ENCODE measurements at regions not wholly inside any gene's neighbourhood (a gene's known extent, or its start where the extent isn't known, plus 50 kb on each side); places are given as distances from the start of the nearest gene placed in this dataset.

GRCh38 chr2:226618544-226618874, 181.1 kb downstream of the IRS1 start:
- Histone ChIP-seq H3K36me3 (ENCODE audit: control insufficient read depth in 4 of 4, insufficient read depth in 3 of 4, low read depth in 1 of 4, low read length in 3 of 4) (no peaks in the 10 kb centered on the region), H3K27me3 (ENCODE audit: control insufficient read depth in 4 of 4, insufficient read depth in 4 of 4, low read length in 3 of 4) (no peaks in the 10 kb centered on the region), H3K27ac (ENCODE audit: low read depth in 1 of 2, low read length in 2 of 2) (no peak overlapping the region), H3K9ac (ENCODE audit: low read depth in 1 of 2, low read length in 2 of 2) (no peak overlapping the region), H3K4me1 (ENCODE audit: control insufficient read depth in 4 of 4, insufficient read depth in 4 of 4, low read length in 3 of 4) (peaks cover 0 to 22% (median 12%) of the 10 kb centered on the region in 4 donors), H3K9me3 (ENCODE audit: control insufficient read depth in 4 of 4, low read length in 3 of 4) (peaks cover 0 to 2% (median 0%) of the 10 kb centered on the region in 4 donors), H3K4me3 (ENCODE audit: low read depth in 1 of 3, low read length in 3 of 3) (no peak overlapping the region)
- TF ChIP-seq NR2F2 (IDR thresholded peaks at IDR 0.05) (no peak), CTCF (IDR thresholded peaks at IDR 0.05; ENCODE audit: low read depth, low read length, missing input control) (no peak), ZBTB33 (IDR thresholded peaks at IDR 0.05) (no peak), YY1 (IDR thresholded peaks at IDR 0.05) (no peak), ATF3 (IDR thresholded peaks at IDR 0.05) (no peak), RXRA (IDR thresholded peaks at IDR 0.05) (no peak), GABPA (IDR thresholded peaks at IDR 0.05 in 1 of 2, conservative IDR thresholded peaks at IDR 0.05 in 1 of 2) (no peak)
- no peak for DNase-seq (ENCODE audit: low spot score)
- WGBS = 48% methylated on average over 6 of the region's 6 CpGs

GRCh38 chr2:226615891-226616290, 183.7 kb downstream of the IRS1 start:
- TF ChIP-seq ZBTB33 (IDR thresholded peaks at IDR 0.05) = no peak
- TF ChIP-seq TAF1 (conservative IDR thresholded peaks at IDR 0.05) = no peak
- TF ChIP-seq RAD21 (IDR thresholded peaks at IDR 0.05) = no peak
- TF ChIP-seq MAX (IDR thresholded peaks at IDR 0.05) = no peak
- no peak for TF ChIP-seq REST (IDR thresholded peaks at IDR 0.05)
- TF ChIP-seq HNF4A (conservative IDR thresholded peaks at IDR 0.05) = no peak
- TF ChIP-seq FOXA1 (IDR thresholded peaks at IDR 0.05) = no peak
- TF ChIP-seq YY1 (IDR thresholded peaks at IDR 0.05) = no peak
- no peak for TF ChIP-seq JUND (IDR thresholded peaks at IDR 0.05)
- no peak for TF ChIP-seq GABPA (IDR thresholded peaks at IDR 0.05 in 1 of 2, conservative IDR thresholded peaks at IDR 0.05 in 1 of 2)
- TF ChIP-seq SP1 (IDR thresholded peaks at IDR 0.05) = no peak
- TF ChIP-seq EGR1 (IDR thresholded peaks at IDR 0.05; ENCODE audit: low read depth in 2 of 2) = no peak
- no peak for TF ChIP-seq RXRA (IDR thresholded peaks at IDR 0.05)
- no peak for TF ChIP-seq ATF3 (IDR thresholded peaks at IDR 0.05)
- TF ChIP-seq NR2F2 (IDR thresholded peaks at IDR 0.05) = no peak
- no peak for TF ChIP-seq CTCF (IDR thresholded peaks at IDR 0.05; ENCODE audit: low read depth, low read length, missing input control)
- no peak for TF ChIP-seq FOXA2 (IDR thresholded peaks at IDR 0.05)
- Histone ChIP-seq H3K4me3 (ENCODE audit: low read depth in 1 of 3, low read length in 3 of 3) (no peak overlapping the region), H3K9me3 (ENCODE audit: control insufficient read depth in 4 of 4, low read length in 3 of 4) (peaks cover 0 to 2% (median 0%) of the 10 kb centered on the region in 4 donors), H3K27me3 (ENCODE audit: control insufficient read depth in 4 of 4, insufficient read depth in 4 of 4, low read length in 3 of 4) (no peaks in the 10 kb centered on the region), H3K9ac (ENCODE audit: low read depth in 1 of 2, low read length in 2 of 2) (no peak overlapping the region), H3K27ac (ENCODE audit: low read depth in 1 of 2, low read length in 2 of 2) (no peak overlapping the region), H3K36me3 (ENCODE audit: control insufficient read depth in 4 of 4, insufficient read depth in 3 of 4, low read depth in 1 of 4, low read length in 3 of 4) (no peaks in the 10 kb centered on the region), H3K4me1 (ENCODE audit: control insufficient read depth in 4 of 4, insufficient read depth in 4 of 4, low read length in 3 of 4) (peaks cover 2 to 20% (median 5%) of the 10 kb centered on the region in 4 donors)
- DNase-seq (ENCODE audit: low spot score) = no peak
- WGBS = 34% methylated on average over 2 of the region's 2 CpGs

Data from liver (tissue), 8 donors.